ENCODE measurements at regions not wholly inside any gene's neighbourhood (a gene's known extent, or its start where the extent isn't known, plus 50 kb on each side); places are given as distances from the start of the nearest gene placed in this dataset.
"Not testable (repeated sequence)": the region's sequence is repeated elsewhere in the genome, so short reads cannot be mapped to it uniquely, and the experiment has no call there.

- DNase-seq (ENCODE audit: low spot score): no peak
These were observed 1048.8 kb downstream of the GATA3 start for GRCh38 chr10:9103301-9103700.

- no peak for DNase-seq (ENCODE audit: low spot score)
These were observed 1057.5 kb downstream of the GATA3 start for GRCh38 chr10:9111976-9112375.

- no peak for DNase-seq (ENCODE audit: low spot score)
These were observed 1072.2 kb downstream of the GATA3 start for GRCh38 chr10:9126728-9127127.

- DNase-seq (ENCODE audit: low spot score): no peak
These were observed 1082.9 kb downstream of the GATA3 start for GRCh38 chr10:9137368-9137767.

GRCh38 chr10:9138829-9139228 lies 1084.3 kb downstream of the GATA3 start:
- DNase-seq (ENCODE audit: low spot score): not testable (repeated sequence)

GRCh38 chr10:9140373-9140772 lies 1085.9 kb downstream of the GATA3 start:
- DNase-seq (ENCODE audit: low spot score): no peak

GRCh38 chr10:9147475-9147874 lies 1093.0 kb downstream of the GATA3 start:
- DNase-seq (ENCODE audit: low spot score): no peak

- DNase-seq (ENCODE audit: low spot score): no peak
These were observed 1094.6 kb downstream of the GATA3 start for GRCh38 chr10:9149134-9149533.

- not testable (repeated sequence) for DNase-seq (ENCODE audit: low spot score)
These were observed 1098.6 kb downstream of the GATA3 start for GRCh38 chr10:9153057-9153456.

GRCh38 chr10:9157656-9158055 lies 1103.2 kb downstream of the GATA3 start:
- DNase-seq (ENCODE audit: low spot score): no peak

- DNase-seq (ENCODE audit: low spot score): no peak
These were observed 1104.2 kb downstream of the GATA3 start for GRCh38 chr10:9158675-9159074.

GRCh38 chr10:9160275-9160674 lies 1105.8 kb downstream of the GATA3 start:
- no peak for DNase-seq (ENCODE audit: low spot score)

- DNase-seq (ENCODE audit: low spot score): no peak
These were observed 1109.2 kb downstream of the GATA3 start for GRCh38 chr10:9163699-9164098.

- no peak for DNase-seq (ENCODE audit: low spot score)
These were observed 1112.3 kb downstream of the GATA3 start for GRCh38 chr10:9166770-9167169.

GRCh38 chr10:9172276-9172675 lies 1117.8 kb downstream of the GATA3 start:
- no peak for DNase-seq (ENCODE audit: low spot score)

GRCh38 chr10:9175200-9175599 lies 1120.7 kb downstream of the GATA3 start:
- DNase-seq (ENCODE audit: low spot score): no peak

GRCh38 chr10:9183197-9183880 lies 1128.9 kb downstream of the GATA3 start:
- not testable (repeated sequence) for DNase-seq (ENCODE audit: low spot score)

GRCh38 chr10:9188022-9188810 lies 1133.7 kb downstream of the GATA3 start:
- no peak for DNase-seq (ENCODE audit: low spot score)

GRCh38 chr10:9189448-9189847 lies 1135.0 kb downstream of the GATA3 start:
- no peak for DNase-seq (ENCODE audit: low spot score)

GRCh38 chr10:9193120-9193519 lies 1138.6 kb downstream of the GATA3 start:
- no peak for DNase-seq (ENCODE audit: low spot score)

GRCh38 chr10:9195385-9195784 lies 1140.9 kb downstream of the GATA3 start:
- no peak for DNase-seq (ENCODE audit: low spot score)

GRCh38 chr10:9198611-9199010 lies 1144.1 kb downstream of the GATA3 start:
- peak; percentile 47 for DNase-seq (ENCODE audit: low spot score)

GRCh38 chr10:9205558-9205957 lies 1151.1 kb downstream of the GATA3 start:
- DNase-seq (ENCODE audit: low spot score): no peak
